ENCODE measurements at regions not wholly inside any gene's neighbourhood (a gene's known extent, or its start where the extent isn't known, plus 50 kb on each side); places are given as distances from the start of the nearest gene placed in this dataset.

- DNase-seq (ENCODE audit: low spot score) = peak; percentile 26
- in situ Hi-C loops (cut with MboI; ENCODE audit: low pct_unique_long_range_greater_than_20kb, low sequenced_read_pairs, unreplicated experiment) = no loop called here
Measured at GRCh38 chr3:59480486-59480995, 430.7 kb upstream of the CFAP20DC start.

GRCh38 chr3:59473636-59474035 is 423.8 kb upstream of the CFAP20DC start:
- TF ChIP-seq CTCF (IDR thresholded peaks at IDR 0.05; ENCODE audit: extremely low read depth, insufficient read depth, missing control alignments) = no peak
- in situ Hi-C loops (cut with MboI; ENCODE audit: low pct_unique_long_range_greater_than_20kb, low sequenced_read_pairs, unreplicated experiment) = no loop called here
- DNase-seq (ENCODE audit: low spot score) = no peak

More at GRCh38 chr3:59480486-59480995, 430.7 kb upstream of the CFAP20DC start:
- no peak for TF ChIP-seq CTCF (IDR thresholded peaks at IDR 0.05; ENCODE audit: extremely low read depth, insufficient read depth, missing control alignments)

- DNase-seq (ENCODE audit: low spot score) = no peak
- TF ChIP-seq CTCF (IDR thresholded peaks at IDR 0.05; ENCODE audit: extremely low read depth, insufficient read depth, missing control alignments) = no peak
- in situ Hi-C loops (cut with MboI; ENCODE audit: low pct_unique_long_range_greater_than_20kb, low sequenced_read_pairs, unreplicated experiment) = no loop called here
Measured at GRCh38 chr3:59472541-59472940, 422.7 kb upstream of the CFAP20DC start.

GRCh38 chr3:59469948-59470723 is 420.3 kb upstream of the CFAP20DC start:
- no peak for DNase-seq (ENCODE audit: low spot score)
- in situ Hi-C loops (cut with MboI; ENCODE audit: low pct_unique_long_range_greater_than_20kb, low sequenced_read_pairs, unreplicated experiment) = no loop called here
- no peak for TF ChIP-seq CTCF (IDR thresholded peaks at IDR 0.05; ENCODE audit: extremely low read depth, insufficient read depth, missing control alignments)

GRCh38 chr3:59467476-59467875 is 417.7 kb upstream of the CFAP20DC start:
- DNase-seq (ENCODE audit: low spot score) = no peak
- TF ChIP-seq CTCF (IDR thresholded peaks at IDR 0.05; ENCODE audit: extremely low read depth, insufficient read depth, missing control alignments) = no peak
- in situ Hi-C loops (cut with MboI; ENCODE audit: low pct_unique_long_range_greater_than_20kb, low sequenced_read_pairs, unreplicated experiment) = no loop called here

- in situ Hi-C loops (cut with MboI; ENCODE audit: low pct_unique_long_range_greater_than_20kb, low sequenced_read_pairs, unreplicated experiment) = no loop called here
- DNase-seq (ENCODE audit: low spot score) = no peak
- TF ChIP-seq CTCF (IDR thresholded peaks at IDR 0.05; ENCODE audit: extremely low read depth, insufficient read depth, missing control alignments) = no peak
Measured at GRCh38 chr3:59464187-59464586, 414.4 kb upstream of the CFAP20DC start.

Data from GM13977 (cell line).